ENCODE measurements at regions not wholly inside any gene's neighbourhood (a gene's known extent, or its start where the extent isn't known, plus 50 kb on each side); places are given as distances from the start of the nearest gene placed in this dataset.

DNA sequence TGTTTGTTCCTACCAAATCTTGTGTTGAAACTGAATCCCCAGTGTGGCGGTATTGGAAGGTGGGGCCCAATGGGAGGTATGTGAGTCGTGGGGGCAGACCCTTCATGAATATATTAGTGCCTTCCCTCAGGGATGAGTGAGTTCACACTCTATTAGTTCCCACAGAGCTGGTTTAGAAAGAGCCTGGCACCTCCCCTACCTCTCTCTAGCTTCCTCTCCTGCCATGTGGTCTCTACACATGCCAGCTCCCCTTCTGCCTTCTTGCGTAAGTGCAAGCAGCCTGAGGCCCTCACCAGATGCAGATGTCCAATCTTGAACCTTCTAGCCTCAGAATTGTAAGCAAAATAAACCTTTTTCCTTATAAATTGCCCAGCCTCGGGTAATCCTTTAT, 105.8 kb downstream of the SPTSSA start:
- Histone ChIP-seq H3K4me3 (no peak overlapping the region), H3K9me3 (replicated peaks) (no peaks in the 10 kb centered on the region), H3K36me3 (no peaks in the 10 kb centered on the region), H3K4me1 (peaks cover 3% of the 10 kb centered on the region), H3K27me3 (ENCODE audit: low read depth) (no peaks in the 10 kb centered on the region), H3K27ac (replicated peaks) (peak overlapping the region; percentile 74)
- intact Hi-C loops (cut with micrococcal nuclease): no loop called here
- DNase-seq: no peak
- TF ChIP-seq, protein P1, sequence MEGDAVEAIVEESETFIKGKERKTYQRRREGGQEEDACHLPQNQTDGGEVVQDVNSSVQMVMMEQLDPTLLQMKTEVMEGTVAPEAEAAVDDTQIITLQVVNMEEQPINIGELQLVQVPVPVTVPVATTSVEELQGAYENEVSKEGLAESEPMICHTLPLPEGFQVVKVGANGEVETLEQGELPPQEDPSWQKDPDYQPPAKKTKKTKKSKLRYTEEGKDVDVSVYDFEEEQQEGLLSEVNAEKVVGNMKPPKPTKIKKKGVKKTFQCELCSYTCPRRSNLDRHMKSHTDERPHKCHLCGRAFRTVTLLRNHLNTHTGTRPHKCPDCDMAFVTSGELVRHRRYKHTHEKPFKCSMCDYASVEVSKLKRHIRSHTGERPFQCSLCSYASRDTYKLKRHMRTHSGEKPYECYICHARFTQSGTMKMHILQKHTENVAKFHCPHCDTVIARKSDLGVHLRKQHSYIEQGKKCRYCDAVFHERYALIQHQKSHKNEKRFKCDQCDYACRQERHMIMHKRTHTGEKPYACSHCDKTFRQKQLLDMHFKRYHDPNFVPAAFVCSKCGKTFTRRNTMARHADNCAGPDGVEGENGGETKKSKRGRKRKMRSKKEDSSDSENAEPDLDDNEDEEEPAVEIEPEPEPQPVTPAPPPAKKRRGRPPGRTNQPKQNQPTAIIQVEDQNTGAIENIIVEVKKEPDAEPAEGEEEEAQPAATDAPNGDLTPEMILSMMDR (IDR thresholded peaks at IDR 0.05; ENCODE audit: borderline replicate concordance): no peak

DNA sequence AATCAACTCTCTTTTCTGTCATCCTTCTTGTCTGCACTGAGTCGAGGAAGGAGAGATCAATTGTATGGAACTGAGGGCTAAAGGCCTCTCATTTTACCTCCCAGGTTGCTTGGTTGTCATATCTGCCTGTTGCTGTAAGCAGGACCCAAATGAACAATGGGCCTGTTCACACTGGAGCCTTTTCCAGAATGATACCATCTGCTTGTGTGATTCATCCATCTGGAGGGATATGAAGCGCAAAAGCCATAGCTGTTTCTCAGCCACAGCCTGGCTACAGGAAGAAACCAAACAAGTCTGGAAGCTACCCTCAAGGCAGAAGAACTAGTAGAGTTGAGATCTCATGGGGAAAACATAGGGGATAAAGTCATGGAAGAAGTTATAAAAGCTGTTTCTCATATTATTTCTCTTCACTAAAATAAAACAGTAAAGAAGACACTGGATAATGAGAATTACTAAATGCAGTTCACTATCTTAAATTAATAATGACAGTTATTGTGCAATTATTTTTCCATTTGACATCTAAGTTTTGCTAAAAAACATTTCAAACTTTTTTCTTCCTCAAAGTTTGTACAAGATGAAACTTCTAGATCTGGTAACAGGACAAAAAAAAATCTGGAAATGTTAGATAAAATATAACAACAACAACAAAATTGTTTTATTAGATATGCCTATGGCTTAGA, 106.3 kb downstream of the SPTSSA start:
- H3K27me3 ChIP-seq (ENCODE audit: low read depth): no peaks in the 10 kb centered on the region
- H3K27ac ChIP-seq (replicated peaks): peak overlapping the region; percentile 74
- no peaks in the 10 kb centered on the region for H3K9me3 ChIP-seq (replicated peaks)
- TF ChIP-seq, protein P1 (IDR thresholded peaks at IDR 0.05; ENCODE audit: borderline replicate concordance): no peak
- intact Hi-C loops (cut with micrococcal nuclease): no loop called here
- no peak for DNase-seq
- H3K36me3 ChIP-seq: no peaks in the 10 kb centered on the region
- H3K4me3 ChIP-seq: no peak overlapping the region
- H3K4me1 ChIP-seq: peaks cover 3% of the 10 kb centered on the region

DNA sequence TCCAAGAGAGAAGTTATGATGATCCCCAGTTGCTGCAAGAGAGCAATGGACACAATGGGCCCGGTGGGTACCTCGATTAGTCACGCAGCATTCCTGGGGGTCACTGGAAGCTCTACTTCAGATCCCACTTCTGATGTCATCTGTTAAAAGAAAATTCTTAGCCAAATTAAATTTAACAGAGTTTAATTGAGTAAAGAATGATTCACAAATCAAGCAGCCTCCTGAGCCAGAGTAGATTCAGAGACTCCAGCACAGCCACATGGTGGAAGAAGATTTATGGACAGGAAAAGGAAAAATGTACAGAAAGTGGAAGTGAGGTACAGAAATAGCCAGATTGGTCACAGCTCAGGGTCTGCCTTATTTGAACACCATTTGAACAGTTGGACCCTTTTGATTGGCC, 107.5 kb downstream of the SPTSSA start:
- DNase-seq: no peak
- TF ChIP-seq, protein P1 (IDR thresholded peaks at IDR 0.05; ENCODE audit: borderline replicate concordance): no peak
- no peak overlapping the region for H3K4me3 ChIP-seq
- peak overlapping the region; percentile 74 for H3K27ac ChIP-seq (replicated peaks)
- intact Hi-C loops (cut with micrococcal nuclease): no loop called here
- H3K27me3 ChIP-seq (ENCODE audit: low read depth): no peaks in the 10 kb centered on the region
- H3K36me3 ChIP-seq: no peaks in the 10 kb centered on the region
- H3K4me1 ChIP-seq: peaks cover under 1% of the 10 kb centered on the region
- no peaks in the 10 kb centered on the region for H3K9me3 ChIP-seq (replicated peaks)

DNA sequence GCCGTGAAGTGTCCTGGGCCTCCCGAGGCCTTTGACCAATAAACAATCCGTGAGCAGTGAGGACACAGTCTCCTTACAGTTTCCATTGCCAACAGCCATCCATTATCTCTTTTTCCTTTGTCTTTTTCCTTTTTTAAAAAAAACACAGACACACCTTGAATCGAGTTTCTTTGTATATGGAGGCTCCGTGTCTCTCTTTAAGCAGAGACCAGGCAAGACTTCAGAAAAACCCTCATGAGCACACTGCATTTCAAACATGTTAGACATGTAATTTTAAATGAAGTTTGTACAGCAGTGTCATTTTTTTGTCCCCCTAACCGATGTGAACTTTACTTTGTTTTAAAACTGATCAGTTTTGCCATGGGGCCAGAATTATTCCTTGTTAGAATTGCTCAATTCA, 111.1 kb downstream of the SPTSSA start:
- intact Hi-C loops (cut with micrococcal nuclease): no loop called here
- Histone ChIP-seq H3K27me3 (ENCODE audit: low read depth) (no peaks in the 10 kb centered on the region), H3K27ac (replicated peaks) (no peak overlapping the region), H3K4me1 (no peaks in the 10 kb centered on the region), H3K9me3 (replicated peaks) (peaks cover 7% of the 10 kb centered on the region), H3K36me3 (no peaks in the 10 kb centered on the region), H3K4me3 (no peak overlapping the region)
- TF ChIP-seq, protein P1 (IDR thresholded peaks at IDR 0.05; ENCODE audit: borderline replicate concordance): no peak
- DNase-seq: no peak

DNA sequence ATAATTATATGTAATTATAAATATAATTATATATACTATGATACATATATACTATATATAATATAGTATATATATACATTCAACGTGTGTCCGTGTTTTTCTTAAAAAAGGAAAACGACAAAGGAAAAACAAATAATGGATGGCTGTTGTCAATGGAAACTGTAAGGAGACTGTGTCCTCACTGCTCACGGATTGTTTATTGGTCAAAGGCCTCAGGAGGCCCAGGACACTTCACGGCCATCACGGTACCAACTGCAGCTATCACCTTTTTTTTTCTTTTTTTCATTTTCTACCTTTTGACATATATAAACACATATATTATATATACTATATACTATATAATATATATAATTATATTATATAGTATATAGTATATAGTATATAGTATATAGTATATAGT, 113.4 kb downstream of the SPTSSA start:
- H3K4me1 ChIP-seq: no peaks in the 10 kb centered on the region
- no peak overlapping the region for H3K27ac ChIP-seq (replicated peaks)
- H3K9me3 ChIP-seq (replicated peaks): peaks cover 10% of the 10 kb centered on the region
- no peak overlapping the region for H3K4me3 ChIP-seq
- TF ChIP-seq, protein P1 (IDR thresholded peaks at IDR 0.05; ENCODE audit: borderline replicate concordance): no peak
- DNase-seq: no peak
- H3K36me3 ChIP-seq: no peaks in the 10 kb centered on the region
- H3K27me3 ChIP-seq (ENCODE audit: low read depth): no peaks in the 10 kb centered on the region
- intact Hi-C loops (cut with micrococcal nuclease): no loop called here

All from left ventricle myocardium inferior (tissue), 1 donor.